ENCODE measurements at regions not wholly inside any gene's neighbourhood (a gene's known extent, or its start where the extent isn't known, plus 50 kb on each side); places are given as distances from the start of the nearest gene placed in this dataset.

- TF ChIP-seq MAFK (IDR thresholded peaks at IDR 0.05; ENCODE audit: low read depth, low read length) (no peak), POU5F1 (IDR thresholded peaks at IDR 0.05; ENCODE audit: low read depth, low read length) (no peak)
- TF ChIP-seq, protein P1, sequence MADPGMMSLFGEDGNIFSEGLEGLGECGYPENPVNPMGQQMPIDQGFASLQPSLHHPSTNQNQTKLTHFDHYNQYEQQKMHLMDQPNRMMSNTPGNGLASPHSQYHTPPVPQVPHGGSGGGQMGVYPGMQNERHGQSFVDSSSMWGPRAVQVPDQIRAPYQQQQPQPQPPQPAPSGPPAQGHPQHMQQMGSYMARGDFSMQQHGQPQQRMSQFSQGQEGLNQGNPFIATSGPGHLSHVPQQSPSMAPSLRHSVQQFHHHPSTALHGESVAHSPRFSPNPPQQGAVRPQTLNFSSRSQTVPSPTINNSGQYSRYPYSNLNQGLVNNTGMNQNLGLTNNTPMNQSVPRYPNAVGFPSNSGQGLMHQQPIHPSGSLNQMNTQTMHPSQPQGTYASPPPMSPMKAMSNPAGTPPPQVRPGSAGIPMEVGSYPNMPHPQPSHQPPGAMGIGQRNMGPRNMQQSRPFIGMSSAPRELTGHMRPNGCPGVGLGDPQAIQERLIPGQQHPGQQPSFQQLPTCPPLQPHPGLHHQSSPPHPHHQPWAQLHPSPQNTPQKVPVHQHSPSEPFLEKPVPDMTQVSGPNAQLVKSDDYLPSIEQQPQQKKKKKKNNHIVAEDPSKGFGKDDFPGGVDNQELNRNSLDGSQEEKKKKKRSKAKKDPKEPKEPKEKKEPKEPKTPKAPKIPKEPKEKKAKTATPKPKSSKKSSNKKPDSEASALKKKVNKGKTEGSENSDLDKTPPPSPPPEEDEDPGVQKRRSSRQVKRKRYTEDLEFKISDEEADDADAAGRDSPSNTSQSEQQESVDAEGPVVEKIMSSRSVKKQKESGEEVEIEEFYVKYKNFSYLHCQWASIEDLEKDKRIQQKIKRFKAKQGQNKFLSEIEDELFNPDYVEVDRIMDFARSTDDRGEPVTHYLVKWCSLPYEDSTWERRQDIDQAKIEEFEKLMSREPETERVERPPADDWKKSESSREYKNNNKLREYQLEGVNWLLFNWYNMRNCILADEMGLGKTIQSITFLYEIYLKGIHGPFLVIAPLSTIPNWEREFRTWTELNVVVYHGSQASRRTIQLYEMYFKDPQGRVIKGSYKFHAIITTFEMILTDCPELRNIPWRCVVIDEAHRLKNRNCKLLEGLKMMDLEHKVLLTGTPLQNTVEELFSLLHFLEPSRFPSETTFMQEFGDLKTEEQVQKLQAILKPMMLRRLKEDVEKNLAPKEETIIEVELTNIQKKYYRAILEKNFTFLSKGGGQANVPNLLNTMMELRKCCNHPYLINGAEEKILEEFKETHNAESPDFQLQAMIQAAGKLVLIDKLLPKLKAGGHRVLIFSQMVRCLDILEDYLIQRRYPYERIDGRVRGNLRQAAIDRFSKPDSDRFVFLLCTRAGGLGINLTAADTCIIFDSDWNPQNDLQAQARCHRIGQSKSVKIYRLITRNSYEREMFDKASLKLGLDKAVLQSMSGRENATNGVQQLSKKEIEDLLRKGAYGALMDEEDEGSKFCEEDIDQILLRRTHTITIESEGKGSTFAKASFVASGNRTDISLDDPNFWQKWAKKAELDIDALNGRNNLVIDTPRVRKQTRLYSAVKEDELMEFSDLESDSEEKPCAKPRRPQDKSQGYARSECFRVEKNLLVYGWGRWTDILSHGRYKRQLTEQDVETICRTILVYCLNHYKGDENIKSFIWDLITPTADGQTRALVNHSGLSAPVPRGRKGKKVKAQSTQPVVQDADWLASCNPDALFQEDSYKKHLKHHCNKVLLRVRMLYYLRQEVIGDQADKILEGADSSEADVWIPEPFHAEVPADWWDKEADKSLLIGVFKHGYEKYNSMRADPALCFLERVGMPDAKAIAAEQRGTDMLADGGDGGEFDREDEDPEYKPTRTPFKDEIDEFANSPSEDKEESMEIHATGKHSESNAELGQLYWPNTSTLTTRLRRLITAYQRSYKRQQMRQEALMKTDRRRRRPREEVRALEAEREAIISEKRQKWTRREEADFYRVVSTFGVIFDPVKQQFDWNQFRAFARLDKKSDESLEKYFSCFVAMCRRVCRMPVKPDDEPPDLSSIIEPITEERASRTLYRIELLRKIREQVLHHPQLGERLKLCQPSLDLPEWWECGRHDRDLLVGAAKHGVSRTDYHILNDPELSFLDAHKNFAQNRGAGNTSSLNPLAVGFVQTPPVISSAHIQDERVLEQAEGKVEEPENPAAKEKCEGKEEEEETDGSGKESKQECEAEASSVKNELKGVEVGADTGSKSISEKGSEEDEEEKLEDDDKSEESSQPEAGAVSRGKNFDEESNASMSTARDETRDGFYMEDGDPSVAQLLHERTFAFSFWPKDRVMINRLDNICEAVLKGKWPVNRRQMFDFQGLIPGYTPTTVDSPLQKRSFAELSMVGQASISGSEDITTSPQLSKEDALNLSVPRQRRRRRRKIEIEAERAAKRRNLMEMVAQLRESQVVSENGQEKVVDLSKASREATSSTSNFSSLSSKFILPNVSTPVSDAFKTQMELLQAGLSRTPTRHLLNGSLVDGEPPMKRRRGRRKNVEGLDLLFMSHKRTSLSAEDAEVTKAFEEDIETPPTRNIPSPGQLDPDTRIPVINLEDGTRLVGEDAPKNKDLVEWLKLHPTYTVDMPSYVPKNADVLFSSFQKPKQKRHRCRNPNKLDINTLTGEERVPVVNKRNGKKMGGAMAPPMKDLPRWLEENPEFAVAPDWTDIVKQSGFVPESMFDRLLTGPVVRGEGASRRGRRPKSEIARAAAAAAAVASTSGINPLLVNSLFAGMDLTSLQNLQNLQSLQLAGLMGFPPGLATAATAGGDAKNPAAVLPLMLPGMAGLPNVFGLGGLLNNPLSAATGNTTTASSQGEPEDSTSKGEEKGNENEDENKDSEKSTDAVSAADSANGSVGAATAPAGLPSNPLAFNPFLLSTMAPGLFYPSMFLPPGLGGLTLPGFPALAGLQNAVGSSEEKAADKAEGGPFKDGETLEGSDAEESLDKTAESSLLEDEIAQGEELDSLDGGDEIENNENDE (IDR thresholded peaks at IDR 0.05; ENCODE audit: insufficient replicate concordance, low read length): no peak
Measured at GRCh38 chr16:74073456-74073855, 223.2 kb upstream of the PSMD7 start (continued).

Data from H1 (cell line).